ENCODE measurements at regions not wholly inside any gene's neighbourhood (a gene's known extent, or its start where the extent isn't known, plus 50 kb on each side); places are given as distances from the start of the nearest gene placed in this dataset.

DNA sequence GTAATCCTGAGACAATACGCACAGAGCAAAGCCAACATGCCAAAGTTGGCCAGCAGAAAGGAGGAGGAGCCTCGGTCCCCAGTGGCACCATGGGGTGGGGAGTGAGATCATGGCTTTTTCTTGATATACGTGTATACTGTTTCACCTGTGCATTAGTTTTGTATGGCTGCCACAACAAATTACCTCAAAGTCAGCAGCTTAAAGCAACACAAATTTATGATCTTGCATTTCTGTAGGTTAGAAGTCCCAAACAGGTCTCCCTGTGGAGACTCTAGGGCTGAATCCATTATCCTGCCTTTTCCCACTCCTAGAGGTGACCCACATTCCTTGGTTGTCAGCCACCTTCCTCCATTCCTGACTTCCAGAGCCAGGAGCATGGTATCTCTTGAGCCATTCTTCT, 176.9 kb upstream of the NSMCE3 start:
- TF ChIP-seq, protein P1, sequence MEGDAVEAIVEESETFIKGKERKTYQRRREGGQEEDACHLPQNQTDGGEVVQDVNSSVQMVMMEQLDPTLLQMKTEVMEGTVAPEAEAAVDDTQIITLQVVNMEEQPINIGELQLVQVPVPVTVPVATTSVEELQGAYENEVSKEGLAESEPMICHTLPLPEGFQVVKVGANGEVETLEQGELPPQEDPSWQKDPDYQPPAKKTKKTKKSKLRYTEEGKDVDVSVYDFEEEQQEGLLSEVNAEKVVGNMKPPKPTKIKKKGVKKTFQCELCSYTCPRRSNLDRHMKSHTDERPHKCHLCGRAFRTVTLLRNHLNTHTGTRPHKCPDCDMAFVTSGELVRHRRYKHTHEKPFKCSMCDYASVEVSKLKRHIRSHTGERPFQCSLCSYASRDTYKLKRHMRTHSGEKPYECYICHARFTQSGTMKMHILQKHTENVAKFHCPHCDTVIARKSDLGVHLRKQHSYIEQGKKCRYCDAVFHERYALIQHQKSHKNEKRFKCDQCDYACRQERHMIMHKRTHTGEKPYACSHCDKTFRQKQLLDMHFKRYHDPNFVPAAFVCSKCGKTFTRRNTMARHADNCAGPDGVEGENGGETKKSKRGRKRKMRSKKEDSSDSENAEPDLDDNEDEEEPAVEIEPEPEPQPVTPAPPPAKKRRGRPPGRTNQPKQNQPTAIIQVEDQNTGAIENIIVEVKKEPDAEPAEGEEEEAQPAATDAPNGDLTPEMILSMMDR (IDR thresholded peaks at IDR 0.05; ENCODE audit: low read length): no peak
- no peak for TF ChIP-seq EZH2 (IDR thresholded peaks at IDR 0.05; ENCODE audit: borderline replicate concordance, low read length)
